ENCODE measurements at regions not wholly inside any gene's neighbourhood (a gene's known extent, or its start where the extent isn't known, plus 50 kb on each side); places are given as distances from the start of the nearest gene placed in this dataset.

GRCh38 chr7:95646350-95646749, 50.0 kb upstream of the PDK4 start:
- no peak for TF ChIP-seq CTCF (IDR thresholded peaks at IDR 0.05; ENCODE audit: borderline replicate concordance, insufficient read depth, low read depth, low read length)
- no peak overlapping the region for H3K4me3 ChIP-seq (ENCODE audit: low read depth, low read length)

Measured in GM12875 (cell line).